Body of pancreas (tissue), 4 donors: ENCODE measurements at regions not wholly inside any gene's neighbourhood (a gene's known extent, or its start where the extent isn't known, plus 50 kb on each side); places are given as distances from the start of the nearest gene placed in this dataset.

Source experiments
- CTCF ChIP-seq, 7 experiments: fragments of 450-650 bp in 4 of 7; fragments of 200-600 bp in 3 of 7; sonication (generic) in 3 of 7; IDR thresholded peaks; one replicate each; pipeline ENCODE4 v1.5.1; 2016 to 2019; ENCODE audit warnings: antibody characterized with exemption in 7 of 7
- POLR2A ChIP-seq, 3 donors: fragments of 450-650 bp; IDR thresholded peaks; one replicate each; pipeline ENCODE4 v1.6.1; 2016; ENCODE audit warnings: antibody characterized with exemption in 3 of 3, mild to moderate bottlenecking in 2 of 3

DNA sequence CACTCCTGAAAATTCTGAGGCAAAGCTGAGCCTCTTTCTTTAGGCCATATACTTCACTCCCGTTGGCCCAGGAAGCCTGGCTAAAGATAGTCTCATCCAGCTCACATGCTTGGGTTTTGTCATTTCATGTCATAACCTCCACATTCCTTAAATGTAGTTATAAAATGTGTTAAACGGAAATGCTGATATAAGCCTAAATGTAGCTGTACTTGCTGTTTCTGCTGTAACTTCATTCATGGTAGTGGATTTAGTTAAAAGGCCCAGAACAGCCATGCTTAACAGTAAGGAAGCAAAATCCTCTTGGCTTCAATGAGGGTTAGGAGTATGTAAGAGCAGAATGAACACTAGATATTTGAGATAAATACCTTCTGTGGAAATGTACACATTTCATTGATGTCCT is 135.8 kb upstream of the TMEM161B start:
- TF ChIP-seq CTCF (IDR thresholded peaks at IDR 0.05) (no peak), POLR2A (IDR thresholded peaks at IDR 0.05) (no peak)
